ENCODE measurements at regions not wholly inside any gene's neighbourhood (a gene's known extent, or its start where the extent isn't known, plus 50 kb on each side); places are given as distances from the start of the nearest gene placed in this dataset.

DNA sequence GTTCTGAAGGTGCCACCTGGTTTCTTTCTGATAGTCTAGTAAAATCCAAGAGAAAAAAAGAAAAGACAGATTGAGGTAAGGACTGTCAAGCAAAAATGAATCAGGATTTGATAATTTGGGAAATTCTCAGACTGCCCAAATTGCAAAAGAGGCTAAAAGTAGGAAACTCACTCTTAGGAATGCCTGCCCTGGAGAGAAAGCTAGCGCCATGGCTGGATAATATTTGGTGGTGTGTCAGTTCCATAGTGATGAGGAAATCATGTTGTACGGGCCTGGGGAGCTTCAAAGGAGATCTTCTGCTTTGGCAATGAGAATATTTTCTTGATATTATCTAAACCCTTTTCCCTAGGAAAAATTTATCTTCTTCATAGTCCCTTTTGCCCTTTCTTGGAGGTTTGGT lies 1008.1 kb upstream of the SLC10A2 start:
- Histone ChIP-seq H3K9me3 (replicated peaks in 1 of 3) (no peaks in the 10 kb centered on the region), H3K4me1 (replicated peaks in 1 of 2) (no peaks in the 10 kb centered on the region), H3K4me3 (no peak overlapping the region), H3K27ac (no peak overlapping the region), H3K27me3 (no peaks in the 10 kb centered on the region), H3K36me3 (replicated peaks in 1 of 2) (no peaks in the 10 kb centered on the region)
- no peak for TF ChIP-seq POLR2A (IDR thresholded peaks at IDR 0.05)
- TF ChIP-seq, protein P1, sequence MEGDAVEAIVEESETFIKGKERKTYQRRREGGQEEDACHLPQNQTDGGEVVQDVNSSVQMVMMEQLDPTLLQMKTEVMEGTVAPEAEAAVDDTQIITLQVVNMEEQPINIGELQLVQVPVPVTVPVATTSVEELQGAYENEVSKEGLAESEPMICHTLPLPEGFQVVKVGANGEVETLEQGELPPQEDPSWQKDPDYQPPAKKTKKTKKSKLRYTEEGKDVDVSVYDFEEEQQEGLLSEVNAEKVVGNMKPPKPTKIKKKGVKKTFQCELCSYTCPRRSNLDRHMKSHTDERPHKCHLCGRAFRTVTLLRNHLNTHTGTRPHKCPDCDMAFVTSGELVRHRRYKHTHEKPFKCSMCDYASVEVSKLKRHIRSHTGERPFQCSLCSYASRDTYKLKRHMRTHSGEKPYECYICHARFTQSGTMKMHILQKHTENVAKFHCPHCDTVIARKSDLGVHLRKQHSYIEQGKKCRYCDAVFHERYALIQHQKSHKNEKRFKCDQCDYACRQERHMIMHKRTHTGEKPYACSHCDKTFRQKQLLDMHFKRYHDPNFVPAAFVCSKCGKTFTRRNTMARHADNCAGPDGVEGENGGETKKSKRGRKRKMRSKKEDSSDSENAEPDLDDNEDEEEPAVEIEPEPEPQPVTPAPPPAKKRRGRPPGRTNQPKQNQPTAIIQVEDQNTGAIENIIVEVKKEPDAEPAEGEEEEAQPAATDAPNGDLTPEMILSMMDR (IDR thresholded peaks at IDR 0.05) = no peak
- intact Hi-C loops (cut with DNase I) = no loop called here
- DNase-seq = no peak
- WGBS, 4 donors = 73 to 86% (median 77%) methylated on average over 2 of the region's 2 CpGs

DNA sequence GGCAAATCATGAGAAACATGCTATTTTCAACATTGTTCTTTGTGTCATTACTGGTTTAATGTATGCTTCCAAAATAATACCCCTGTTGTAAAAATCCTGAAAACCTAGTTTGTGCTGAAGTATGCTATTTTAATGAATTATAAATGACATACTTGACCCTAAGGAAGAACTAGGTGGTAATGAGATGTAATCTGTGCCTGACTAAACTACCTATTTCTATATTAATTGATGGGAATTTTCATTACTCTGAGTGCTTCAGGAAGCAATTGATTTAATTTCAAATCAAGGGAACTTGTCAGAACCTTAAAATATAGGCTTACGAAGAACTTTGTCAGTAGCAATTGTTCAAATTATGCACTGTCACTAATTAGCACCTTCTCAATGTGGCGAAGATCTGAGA lies 1005.6 kb upstream of the SLC10A2 start:
- no peaks in the 10 kb centered on the region for H3K4me1 ChIP-seq (replicated peaks in 1 of 2)
- H3K9me3 ChIP-seq (replicated peaks in 1 of 3) = no peaks in the 10 kb centered on the region
- H3K4me3 ChIP-seq = no peak overlapping the region
- WGBS, 4 donors = 83 to 88% (median 86%) methylated on average over 2 of the region's 2 CpGs
- DNase-seq = no peak
- TF ChIP-seq, protein P1 (IDR thresholded peaks at IDR 0.05) = no peak
- no peak for TF ChIP-seq POLR2A (IDR thresholded peaks at IDR 0.05)
- H3K36me3 ChIP-seq (replicated peaks in 1 of 2) = no peaks in the 10 kb centered on the region
- H3K27me3 ChIP-seq = no peaks in the 10 kb centered on the region
- intact Hi-C loops (cut with DNase I) = no loop called here
- no peak overlapping the region for H3K27ac ChIP-seq

DNA sequence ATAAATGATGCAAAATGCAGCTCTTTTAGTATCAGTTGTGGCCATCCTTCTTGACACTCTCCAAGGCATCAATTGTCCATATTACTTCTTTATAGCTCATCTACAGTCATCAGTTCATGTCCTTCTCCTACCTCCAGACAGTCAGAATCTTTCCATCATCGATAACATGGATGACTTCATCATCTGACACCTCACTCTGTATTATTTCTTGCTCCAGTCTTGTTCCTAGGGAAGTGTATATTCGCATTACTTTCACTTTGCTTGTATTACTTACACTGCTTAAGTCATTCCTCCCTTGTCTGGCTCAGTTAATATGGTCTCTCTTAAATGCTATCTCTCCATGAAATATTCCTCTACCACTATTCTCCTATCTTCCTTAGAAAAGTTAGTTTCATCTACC lies 999.1 kb upstream of the SLC10A2 start:
- H3K4me3 ChIP-seq = no peak overlapping the region
- no peaks in the 10 kb centered on the region for H3K27me3 ChIP-seq
- H3K9me3 ChIP-seq (replicated peaks in 1 of 3) = no peaks in the 10 kb centered on the region
- no peak for TF ChIP-seq POLR2A (IDR thresholded peaks at IDR 0.05)
- TF ChIP-seq, protein P1 (IDR thresholded peaks at IDR 0.05) = no peak
- intact Hi-C loops (cut with DNase I) = no loop called here
- no peaks in the 10 kb centered on the region for H3K4me1 ChIP-seq (replicated peaks in 1 of 2)
- 70 to 90% (median 82%) methylated on average over 2 of the region's 2 CpGs for WGBS, 4 donors
- no peak overlapping the region for H3K27ac ChIP-seq
- H3K36me3 ChIP-seq (replicated peaks in 1 of 2) = no peaks in the 10 kb centered on the region
- DNase-seq = no peak

DNA sequence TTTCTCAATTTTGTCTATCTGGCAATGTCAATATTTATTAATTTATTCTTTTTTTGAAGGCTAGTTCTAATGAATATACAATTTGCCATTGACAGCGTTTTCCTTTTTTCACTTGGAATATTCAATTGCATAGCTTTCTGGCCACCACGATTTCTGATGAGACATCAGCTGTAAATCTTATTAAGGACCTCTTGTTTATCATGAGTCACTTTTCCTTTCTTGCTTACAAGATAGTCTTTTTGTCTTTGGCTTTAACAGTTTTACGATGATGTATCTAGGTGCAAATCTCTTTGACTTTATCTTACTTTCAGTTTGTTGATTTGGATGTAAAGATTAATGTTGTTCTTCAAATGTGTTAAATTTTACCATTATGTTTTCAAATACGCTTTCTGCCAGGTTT lies 991.6 kb upstream of the SLC10A2 start:
- DNase-seq = no peak
- Histone ChIP-seq H3K4me1 (replicated peaks in 1 of 2) (no peaks in the 10 kb centered on the region), H3K9me3 (replicated peaks in 1 of 3) (no peaks in the 10 kb centered on the region), H3K4me3 (no peak overlapping the region), H3K36me3 (replicated peaks in 1 of 2) (no peaks in the 10 kb centered on the region), H3K27ac (no peak overlapping the region), H3K27me3 (no peaks in the 10 kb centered on the region)
- 58 to 67% (median 59%) methylated on average over 4 of the region's 4 CpGs for WGBS, 4 donors
- TF ChIP-seq POLR2A (IDR thresholded peaks at IDR 0.05) = no peak
- TF ChIP-seq, protein P1 (IDR thresholded peaks at IDR 0.05) = no peak
- intact Hi-C loops (cut with DNase I) = no loop called here
